ENCODE measurements at regions not wholly inside any gene's neighbourhood (a gene's known extent, or its start where the extent isn't known, plus 50 kb on each side); places are given as distances from the start of the nearest gene placed in this dataset.

DNA sequence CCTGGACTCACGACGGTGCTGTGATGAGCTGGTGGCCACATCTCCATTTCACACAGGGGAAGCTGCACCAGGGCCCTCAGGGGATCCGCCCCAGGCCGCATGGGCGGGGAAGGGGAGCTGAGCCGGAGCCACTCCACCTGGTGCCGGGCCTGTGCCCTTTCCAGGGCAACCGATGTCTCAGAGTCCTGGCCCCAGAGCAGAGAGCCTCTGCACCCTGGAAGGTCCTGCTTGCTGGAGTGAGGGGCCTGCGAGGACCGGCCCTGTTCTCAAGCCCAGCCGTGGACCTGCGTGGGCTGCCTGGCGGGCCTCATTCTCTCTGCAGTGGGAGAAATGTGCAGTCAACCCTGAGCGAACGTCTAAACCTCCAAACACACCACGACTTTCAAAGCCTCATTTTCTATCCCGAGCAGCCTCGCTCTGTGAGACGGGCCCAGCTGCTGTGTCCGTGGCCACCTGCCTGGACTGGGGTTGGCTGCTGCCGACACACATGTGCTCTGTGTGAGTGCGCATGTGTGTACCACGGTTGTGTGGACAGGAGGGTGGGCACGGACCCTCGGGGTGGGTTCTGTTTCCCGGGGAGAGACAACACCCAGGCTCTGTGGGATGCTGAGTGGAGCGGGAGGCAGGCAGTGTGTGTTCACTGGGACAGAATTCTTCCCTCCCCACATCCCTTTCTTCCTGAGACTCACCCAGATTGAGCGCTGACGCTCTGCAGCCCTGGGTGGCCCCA is 163.5 kb downstream of the KIF26A start:
- POLR2A ChIA-PET (ENCODE audit: low non-redundant PET), result no interaction called here
- Histone ChIP-seq H3K4me1 (ENCODE audit: insufficient read depth, low read length, poor library complexity, severe bottlenecking) (peaks cover 14% of the 10 kb centered on the region), H3K36me3 (ENCODE audit: insufficient read depth, low read length, poor library complexity, severe bottlenecking) (no peaks in the 10 kb centered on the region), H3K27me3 (replicated peaks; ENCODE audit: insufficient read depth, low read depth, low read length, poor library complexity) (no peaks in the 10 kb centered on the region), H3K27ac (ENCODE audit: low read depth, low read length, poor library complexity, severe bottlenecking) (no peak overlapping the region), H3K4me3 (ENCODE audit: low read depth, low read length, poor library complexity, severe bottlenecking) (no peak overlapping the region), H3K9me3 (ENCODE audit: low read depth, low read length, poor library complexity, severe bottlenecking) (no peaks in the 10 kb centered on the region)
- CTCF ChIA-PET, result no interaction called here
- BruUV-seq (replicated peaks), result no TSS peak
- intact Hi-C loops (cut with micrococcal nuclease; ENCODE audit: unreplicated experiment), result no loop called here
- TF ChIP-seq CTCF (conservative IDR thresholded peaks at IDR 0.05; ENCODE audit: low read depth, low read length), result no peak
- TF ChIP-seq EZH2 (IDR thresholded peaks at IDR 0.05; ENCODE audit: borderline replicate concordance, low read depth, low read length, poor library complexity, severe bottlenecking), result no peak
- DNase-seq (ENCODE audit: low spot score), result no peak

DNA sequence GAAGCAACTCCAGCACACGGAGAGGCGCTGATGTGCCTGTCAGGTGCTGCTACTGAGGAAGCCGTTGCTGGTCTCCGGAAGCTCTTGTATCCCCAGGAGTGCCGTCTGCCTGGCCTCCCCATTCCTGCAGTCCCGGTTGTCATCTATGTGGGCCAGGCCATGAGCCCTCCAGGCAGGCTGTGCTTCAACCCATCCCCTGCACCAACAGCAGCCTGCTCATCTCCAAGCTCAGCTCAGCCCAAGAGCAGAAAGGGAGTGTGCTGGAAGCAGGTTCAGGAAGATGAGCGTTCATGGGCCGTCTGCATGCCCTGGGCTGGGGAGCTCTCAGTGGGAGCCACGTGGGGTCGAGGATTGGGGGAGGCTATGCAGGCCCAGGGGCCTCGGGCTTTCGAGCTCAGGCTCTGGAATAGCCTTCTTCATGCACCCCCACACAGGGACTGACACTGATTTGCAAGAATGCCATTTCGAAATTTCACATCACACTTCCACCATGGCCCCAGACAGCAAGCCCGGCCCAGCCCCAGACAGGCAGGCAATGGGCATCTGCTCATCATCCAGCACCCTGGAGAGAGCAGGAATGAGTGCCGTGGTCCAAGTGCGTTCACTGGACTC is 164.5 kb downstream of the KIF26A start:
- BruUV-seq (replicated peaks), result no TSS peak
- Histone ChIP-seq H3K9me3 (ENCODE audit: low read depth, low read length, poor library complexity, severe bottlenecking) (no peaks in the 10 kb centered on the region), H3K36me3 (ENCODE audit: insufficient read depth, low read length, poor library complexity, severe bottlenecking) (no peaks in the 10 kb centered on the region), H3K27me3 (replicated peaks; ENCODE audit: insufficient read depth, low read depth, low read length, poor library complexity) (no peaks in the 10 kb centered on the region), H3K4me1 (ENCODE audit: insufficient read depth, low read length, poor library complexity, severe bottlenecking) (peaks cover 7% of the 10 kb centered on the region), H3K4me3 (ENCODE audit: low read depth, low read length, poor library complexity, severe bottlenecking) (no peak overlapping the region), H3K27ac (ENCODE audit: low read depth, low read length, poor library complexity, severe bottlenecking) (no peak overlapping the region)
- ChIA-PET CTCF (no interaction called here), POLR2A (ENCODE audit: low non-redundant PET) (no interaction called here)
- TF ChIP-seq CTCF (conservative IDR thresholded peaks at IDR 0.05; ENCODE audit: low read depth, low read length) (no peak), EZH2 (IDR thresholded peaks at IDR 0.05; ENCODE audit: borderline replicate concordance, low read depth, low read length, poor library complexity, severe bottlenecking) (no peak)
- intact Hi-C loops (cut with micrococcal nuclease; ENCODE audit: unreplicated experiment), result no loop called here
- DNase-seq (ENCODE audit: low spot score), result no peak

DNA sequence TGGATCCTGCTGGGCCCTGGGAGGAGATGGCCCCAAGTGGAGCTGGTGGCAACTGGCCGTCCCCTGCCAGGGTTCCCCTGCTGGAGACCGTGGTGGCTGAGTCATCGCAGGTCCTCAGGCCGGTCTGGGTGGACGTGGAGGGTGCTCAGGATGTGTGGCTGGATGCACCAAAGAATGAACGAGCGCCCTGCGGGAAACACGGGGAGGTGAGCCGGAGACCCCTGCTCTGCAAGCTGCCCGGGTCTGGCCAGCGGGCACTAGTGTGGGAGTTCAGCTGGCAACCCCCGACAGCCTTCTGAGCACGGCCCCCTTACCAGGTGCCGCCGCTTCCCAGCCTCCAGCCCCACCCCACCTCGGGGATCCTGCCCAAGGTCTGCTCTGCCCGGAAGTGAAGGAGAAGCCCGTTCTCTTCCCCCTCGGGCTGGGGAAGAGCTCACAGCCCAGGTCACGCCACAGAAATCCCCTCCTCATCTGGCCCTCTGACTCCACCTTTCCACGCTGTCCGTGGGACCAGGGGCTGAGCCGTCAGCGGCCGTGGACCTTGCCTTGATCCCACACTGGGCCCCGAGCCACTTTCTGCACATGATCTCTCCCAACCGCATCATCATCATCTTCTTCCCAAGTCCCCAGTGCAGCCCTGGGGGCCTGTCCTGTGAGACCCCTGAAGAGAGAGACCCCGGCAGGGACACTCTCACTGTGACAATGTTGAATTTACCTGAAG is 165.5 kb downstream of the KIF26A start:
- H3K27me3 ChIP-seq (replicated peaks; ENCODE audit: insufficient read depth, low read depth, low read length, poor library complexity), result no peaks in the 10 kb centered on the region
- TF ChIP-seq EZH2 (IDR thresholded peaks at IDR 0.05; ENCODE audit: borderline replicate concordance, low read depth, low read length, poor library complexity, severe bottlenecking) (no peak), CTCF (conservative IDR thresholded peaks at IDR 0.05; ENCODE audit: low read depth, low read length) (no peak)
- no peak overlapping the region for H3K4me3 ChIP-seq (ENCODE audit: low read depth, low read length, poor library complexity, severe bottlenecking)
- no peak overlapping the region for H3K27ac ChIP-seq (ENCODE audit: low read depth, low read length, poor library complexity, severe bottlenecking)
- POLR2A ChIA-PET (ENCODE audit: low non-redundant PET), result no interaction called here
- CTCF ChIA-PET, result no interaction called here
- peaks cover 7% of the 10 kb centered on the region for H3K4me1 ChIP-seq (ENCODE audit: insufficient read depth, low read length, poor library complexity, severe bottlenecking)
- BruUV-seq (replicated peaks), result no TSS peak
- H3K9me3 ChIP-seq (ENCODE audit: low read depth, low read length, poor library complexity, severe bottlenecking), result no peaks in the 10 kb centered on the region
- intact Hi-C loops (cut with micrococcal nuclease; ENCODE audit: unreplicated experiment), result no loop called here
- no peak for DNase-seq (ENCODE audit: low spot score)
- no peaks in the 10 kb centered on the region for H3K36me3 ChIP-seq (ENCODE audit: insufficient read depth, low read length, poor library complexity, severe bottlenecking)
